OCI-LY7 (cell line): ENCODE measurements at regions not wholly inside any gene's neighbourhood (a gene's known extent, or its start where the extent isn't known, plus 50 kb on each side); places are given as distances from the start of the nearest gene placed in this dataset.

Experiments used
- EZH2phosphoT487 ChIP-seq: fragments of 200-600 bp; sonication (generic); IDR thresholded peaks from 2 replicates; pipeline ENCODE4 v1.6.1; 2018; ENCODE audit warnings: low read depth, borderline replicate concordance, mild to moderate bottlenecking, mixed run types, antibody characterized with exemption, low read length, moderate library complexity, mixed read lengths
- TF ChIP-seq, protein P1 (sequence below): fragments of 200-600 bp; sonication (generic); conservative IDR thresholded peaks from 2 replicates; pipeline ENCODE4 v1.5.1; 2014; ENCODE audit warnings: mild to moderate bottlenecking, antibody characterized with exemption, low read length, moderate library complexity, mixed read lengths

DNA sequence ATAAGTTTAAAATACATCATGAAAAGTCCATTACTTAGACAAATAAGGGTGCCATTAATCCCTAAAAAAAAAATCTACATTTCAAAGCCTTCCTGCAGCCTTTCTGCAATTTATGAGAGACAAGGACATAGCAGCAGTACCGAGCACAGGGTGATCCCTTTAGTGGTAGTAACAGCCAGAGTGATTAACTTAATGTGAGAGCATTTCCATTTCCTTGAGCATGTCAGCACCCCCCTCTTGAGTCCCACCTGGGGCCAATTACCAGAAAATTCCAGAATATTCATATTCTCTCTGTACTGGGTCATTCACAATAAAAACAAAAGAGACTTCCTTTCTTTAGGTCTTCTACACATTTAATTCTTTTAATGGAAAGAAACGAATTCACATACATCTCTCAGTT, 546.9 kb upstream of the CCDC54 start:
- TF ChIP-seq, protein P1, sequence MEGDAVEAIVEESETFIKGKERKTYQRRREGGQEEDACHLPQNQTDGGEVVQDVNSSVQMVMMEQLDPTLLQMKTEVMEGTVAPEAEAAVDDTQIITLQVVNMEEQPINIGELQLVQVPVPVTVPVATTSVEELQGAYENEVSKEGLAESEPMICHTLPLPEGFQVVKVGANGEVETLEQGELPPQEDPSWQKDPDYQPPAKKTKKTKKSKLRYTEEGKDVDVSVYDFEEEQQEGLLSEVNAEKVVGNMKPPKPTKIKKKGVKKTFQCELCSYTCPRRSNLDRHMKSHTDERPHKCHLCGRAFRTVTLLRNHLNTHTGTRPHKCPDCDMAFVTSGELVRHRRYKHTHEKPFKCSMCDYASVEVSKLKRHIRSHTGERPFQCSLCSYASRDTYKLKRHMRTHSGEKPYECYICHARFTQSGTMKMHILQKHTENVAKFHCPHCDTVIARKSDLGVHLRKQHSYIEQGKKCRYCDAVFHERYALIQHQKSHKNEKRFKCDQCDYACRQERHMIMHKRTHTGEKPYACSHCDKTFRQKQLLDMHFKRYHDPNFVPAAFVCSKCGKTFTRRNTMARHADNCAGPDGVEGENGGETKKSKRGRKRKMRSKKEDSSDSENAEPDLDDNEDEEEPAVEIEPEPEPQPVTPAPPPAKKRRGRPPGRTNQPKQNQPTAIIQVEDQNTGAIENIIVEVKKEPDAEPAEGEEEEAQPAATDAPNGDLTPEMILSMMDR: no peak
- TF ChIP-seq EZH2phosphoT487: no peak
